ENCODE measurements at regions not wholly inside any gene's neighbourhood (a gene's known extent, or its start where the extent isn't known, plus 50 kb on each side); places are given as distances from the start of the nearest gene placed in this dataset.
"Not testable (repeated sequence)": the region's sequence is repeated elsewhere in the genome, so short reads cannot be mapped to it uniquely, and the experiment has no call there.

GRCh38 chr6:92967362-92967761 is 452.0 kb downstream of the EPHA7 start:
- TF ChIP-seq CTCF (IDR thresholded peaks at IDR 0.05) = no peak
- Histone ChIP-seq H3K27ac (no peak overlapping the region), H3K4me3 (no peak overlapping the region)
- DNase-seq (ENCODE audit: low spot score) = no peak

DNA sequence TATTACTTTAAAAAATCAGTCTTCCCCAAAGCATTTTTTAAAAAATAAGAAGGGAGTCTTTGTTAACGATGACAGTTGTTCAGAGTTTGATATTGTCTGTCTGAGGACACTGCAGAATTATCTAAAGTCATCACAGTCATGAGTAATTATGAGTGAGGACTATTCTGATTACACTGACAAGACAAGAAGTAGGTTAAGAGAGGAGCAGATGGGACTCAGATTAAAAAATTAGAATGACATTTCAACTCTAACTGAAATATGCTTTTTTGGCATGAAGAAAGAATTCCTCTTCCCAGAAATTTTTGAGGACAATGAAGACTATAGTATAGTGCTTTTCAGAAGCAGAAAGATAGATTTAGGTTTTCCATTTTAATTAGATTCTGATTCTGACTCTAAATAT is 456.5 kb downstream of the EPHA7 start:
- TF ChIP-seq CTCF (IDR thresholded peaks at IDR 0.05) = no peak
- Histone ChIP-seq H3K27ac (no peak overlapping the region), H3K4me3 (no peak overlapping the region)
- no peak for DNase-seq (ENCODE audit: low spot score)

GRCh38 chr6:92952111-92952510 is 467.2 kb downstream of the EPHA7 start:
- H3K27ac ChIP-seq; H3K4me3 ChIP-seq; DNase-seq (ENCODE audit: low spot score): not testable (repeated sequence)

GRCh38 chr6:92945799-92946198 is 473.6 kb downstream of the EPHA7 start:
- H3K4me3 ChIP-seq = no peak overlapping the region
- TF ChIP-seq CTCF (IDR thresholded peaks at IDR 0.05) = no peak

GRCh38 chr6:92944132-92944531 is 475.2 kb downstream of the EPHA7 start:
- DNase-seq (ENCODE audit: low spot score) = no peak
- no peak overlapping the region for H3K4me3 ChIP-seq
- H3K27ac ChIP-seq = no peak overlapping the region
- no peak for TF ChIP-seq CTCF (IDR thresholded peaks at IDR 0.05)

More at GRCh38 chr6:92945799-92946198, 473.6 kb downstream of the EPHA7 start:
- DNase-seq (ENCODE audit: low spot score) = no peak
- H3K27ac ChIP-seq = no peak overlapping the region

DNA sequence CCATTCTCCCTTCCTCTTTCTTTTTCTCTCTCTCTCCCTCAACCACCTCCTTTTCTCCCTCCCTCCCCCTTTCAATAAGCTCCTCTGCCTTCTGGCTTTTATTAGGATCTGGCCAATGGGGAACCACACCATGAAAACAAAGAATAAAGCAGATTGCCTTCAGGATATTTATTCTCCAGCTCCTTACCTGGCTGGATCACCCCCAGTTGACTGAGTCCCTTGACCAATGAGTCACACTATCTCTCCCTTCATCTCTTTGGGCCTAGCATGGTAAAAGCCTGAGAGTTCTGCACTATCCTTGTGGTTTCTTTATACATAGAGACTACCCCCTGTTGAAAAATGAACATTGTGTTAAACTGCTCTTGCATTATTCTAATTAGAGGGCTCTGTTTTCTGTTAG is 476.8 kb downstream of the EPHA7 start:
- H3K27ac ChIP-seq = no peak overlapping the region

DNA sequence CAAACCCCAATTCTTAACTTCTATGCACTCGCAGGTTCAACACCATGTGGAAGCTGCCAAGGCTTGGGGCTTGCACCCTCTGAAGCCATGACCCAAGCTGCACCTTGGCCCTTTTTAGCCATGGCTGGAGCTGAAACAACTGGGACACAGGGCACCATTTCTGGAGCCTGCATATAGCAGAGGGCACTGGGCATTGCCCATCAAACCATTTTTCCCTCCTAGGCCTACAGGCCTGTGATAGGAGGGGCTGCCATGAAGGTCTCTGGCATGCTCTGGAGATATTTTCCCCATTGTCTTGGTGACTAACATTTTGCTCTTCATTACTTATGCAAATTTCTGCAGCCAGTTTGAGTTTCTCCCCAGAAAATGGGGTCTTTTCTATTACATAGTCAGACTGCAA is 484.7 kb downstream of the EPHA7 start:
- Histone ChIP-seq H3K27ac (no peak overlapping the region), H3K4me3 (no peak overlapping the region)
- no peak for DNase-seq (ENCODE audit: low spot score)
- TF ChIP-seq CTCF (IDR thresholded peaks at IDR 0.05) = no peak

More for the DNA sequence above, 476.8 kb downstream of the EPHA7 start:
- no peak for DNase-seq (ENCODE audit: low spot score)
- H3K4me3 ChIP-seq = no peak overlapping the region
- TF ChIP-seq CTCF (IDR thresholded peaks at IDR 0.05) = no peak

DNA sequence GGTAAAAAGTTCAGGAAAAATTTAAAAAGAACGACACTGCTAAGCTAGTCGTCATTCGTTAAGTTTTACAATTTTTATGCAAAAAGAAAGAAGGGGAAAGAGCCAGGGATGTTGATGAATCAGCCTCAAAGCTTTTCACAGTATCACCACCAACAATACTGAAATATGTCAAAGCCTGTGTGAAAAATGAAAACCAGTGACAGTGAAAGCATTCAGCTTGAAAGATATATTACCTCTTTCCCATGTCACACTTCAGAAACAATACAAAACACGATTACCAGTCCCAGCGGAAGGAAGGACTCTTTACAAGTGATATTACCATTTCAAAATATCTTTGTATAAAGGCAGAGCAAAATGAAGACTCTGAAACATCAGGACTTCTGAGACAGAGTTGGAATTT is 489.2 kb downstream of the EPHA7 start:
- no peak for TF ChIP-seq CTCF (IDR thresholded peaks at IDR 0.05)
- DNase-seq (ENCODE audit: low spot score) = no peak
- Histone ChIP-seq H3K27ac (no peak overlapping the region), H3K4me3 (no peak overlapping the region)
